WTC11 (cell line): ENCODE measurements at regions not wholly inside any gene's neighbourhood (a gene's known extent, or its start where the extent isn't known, plus 50 kb on each side); places are given as distances from the start of the nearest gene placed in this dataset.

Experiments
- ATAC-seq: fragments of 200-7000 bp; cut with Tn5 transposase; 2 replicates; pipeline ENCODE4 v1.10.0; 2021; ENCODE audit warnings: mild to moderate bottlenecking, moderate library complexity
- CTCF ChIA-PET: fragments of 300-600 bp; sonication (Branson Sonifier 250); formaldehyde crosslinking; loops from one replicate; lab custom pipeline; 2021; ENCODE audit warnings: antibody characterized with exemption; lab: Charles Lee
- POLR2A ChIA-PET: fragments of 350-600 bp; sonication (Branson Sonifier 250); formaldehyde crosslinking; loops from one replicate; lab custom pipeline; 2021; ENCODE audit warnings: antibody characterized with exemption; lab: Charles Lee
- DNase-seq: peaks from one replicate; pipeline ENCODE4 v3.0.0; 2021; ENCODE audit warnings: low spot score
- H3K27ac Mint-ChIP-seq: 2 replicates; pipeline ENCODE4 v1.8.0; 2021; ENCODE audit warnings: mixed read lengths
- H3K27me3 Mint-ChIP-seq: 2 replicates; pipeline ENCODE4 v1.8.0; 2021; ENCODE audit warnings: low read depth, mild to moderate bottlenecking, moderate library complexity, mixed read lengths
- H3K36me3 Mint-ChIP-seq: 2 replicates; pipeline ENCODE4 v1.8.0; 2021; ENCODE audit warnings: mixed read lengths
- H3K4me1 Mint-ChIP-seq: 2 replicates; pipeline ENCODE4 v1.8.0; 2022; ENCODE audit warnings: mixed read lengths
- H3K4me3 Mint-ChIP-seq: 2 replicates; pipeline ENCODE4 v1.8.0; 2021; ENCODE audit warnings: mild to moderate bottlenecking, moderate library complexity, mixed read lengths
- H3K9me3 Mint-ChIP-seq: 2 replicates; pipeline ENCODE4 v1.8.0; 2021; ENCODE audit warnings: mixed read lengths
- EMX1 ChIP-seq: fragments of 250-450 bp; sonication (Bioruptor Pico); IDR thresholded peaks from 2 replicates; pipeline ENCODE4 v1.8.0; 2021; ENCODE audit warnings: mild to moderate bottlenecking
- KAT7 ChIP-seq: sonication (generic); formaldehyde crosslinking; IDR thresholded peaks from 2 replicates; pipeline ENCODE4 v1.8.1; 2023; ENCODE audit warnings: missing genetic modification reagents, mild to moderate bottlenecking, borderline replicate concordance
- MXD4 ChIP-seq: fragments of 250-450 bp; sonication (Bioruptor Pico); IDR thresholded peaks from 2 replicates; pipeline ENCODE4 v1.8.0; 2021; ENCODE audit warnings: mild to moderate bottlenecking, moderate library complexity, borderline replicate concordance
- NFE2L1 ChIP-seq: sonication (generic); formaldehyde crosslinking; IDR thresholded peaks from 2 replicates; pipeline ENCODE4 v1.8.1; 2023; ENCODE audit warnings: missing genetic modification reagents
- NR3C1 ChIP-seq: sonication (generic); formaldehyde crosslinking; conservative IDR thresholded peaks from 2 replicates; pipeline ENCODE4 v1.8.1; 2023; ENCODE audit warnings: low read depth, mild to moderate bottlenecking, missing genetic modification reagents
- SOX15 ChIP-seq: fragments of 250-450 bp; sonication (Bioruptor Pico); IDR thresholded peaks from 2 replicates; pipeline ENCODE4 v1.9.0; 2021; ENCODE audit warnings: mild to moderate bottlenecking
- TCF7 ChIP-seq: sonication (generic); formaldehyde crosslinking; IDR thresholded peaks from 2 replicates; pipeline ENCODE4 v1.8.0; 2022; ENCODE audit warnings: mild to moderate bottlenecking, low read depth, missing genetic modification reagents, moderate library complexity
- TEAD4 ChIP-seq: sonication (generic); formaldehyde crosslinking; IDR thresholded peaks from 2 replicates; pipeline ENCODE4 v1.8.0; 2022; ENCODE audit warnings: mild to moderate bottlenecking, missing genetic modification reagents
- TP53 ChIP-seq: sonication (generic); formaldehyde crosslinking; IDR thresholded peaks from 2 replicates; pipeline ENCODE4 v1.8.1; 2023; ENCODE audit warnings: mild to moderate bottlenecking, missing genetic modification reagents
- ZNF317 ChIP-seq: sonication (generic); formaldehyde crosslinking; IDR thresholded peaks from 2 replicates; pipeline ENCODE4 v1.8.1; 2023; ENCODE audit warnings: low read depth, mild to moderate bottlenecking, moderate library complexity, missing genetic modification reagents, borderline replicate concordance
- ZNF416 ChIP-seq: fragments of 250-450 bp; sonication (Bioruptor Pico); IDR thresholded peaks from 2 replicates; pipeline ENCODE4 v1.9.0; 2021; ENCODE audit warnings: mild to moderate bottlenecking, inconsistent platforms
- ZNF423 ChIP-seq: fragments of 250-450 bp; sonication (Bioruptor Pico); IDR thresholded peaks from 2 replicates; pipeline ENCODE4 v2.1.2; 2022; ENCODE audit warnings: mild to moderate bottlenecking, moderate library complexity
- TF ChIP-seq, protein P1 (sequence below): fragments of 250-450 bp; sonication (Bioruptor Pico); conservative IDR thresholded peaks from 2 replicates; pipeline ENCODE4 v1.9.0; 2021; ENCODE audit warnings: mild to moderate bottlenecking
- TF ChIP-seq, protein P2 (sequence below): sonication (generic); formaldehyde crosslinking; IDR thresholded peaks from 2 replicates; pipeline ENCODE4 v1.8.1; 2022; ENCODE audit warnings: low read depth, mild to moderate bottlenecking, moderate library complexity, missing genetic modification reagents, borderline replicate concordance
- TF ChIP-seq, protein P3 (sequence below): sonication (generic); formaldehyde crosslinking; IDR thresholded peaks from 2 replicates; pipeline ENCODE4 v1.8.0; 2022; ENCODE audit warnings: missing genetic modification reagents
- TF ChIP-seq, protein P4 (sequence below): sonication (generic); formaldehyde crosslinking; conservative IDR thresholded peaks from 2 replicates; pipeline ENCODE4 v1.8.1; 2022; ENCODE audit warnings: mild to moderate bottlenecking, missing genetic modification reagents
- TF ChIP-seq, protein P5 (sequence below): sonication (generic); formaldehyde crosslinking; IDR thresholded peaks from 2 replicates; pipeline ENCODE4 v1.8.1; 2023; ENCODE audit warnings: mild to moderate bottlenecking, missing genetic modification reagents
- TF ChIP-seq, protein P6 (sequence below): sonication (generic); formaldehyde crosslinking; IDR thresholded peaks from 2 replicates; pipeline ENCODE4 v1.8.1; 2023; ENCODE audit warnings: mild to moderate bottlenecking, missing genetic modification reagents, borderline replicate concordance

DNA sequence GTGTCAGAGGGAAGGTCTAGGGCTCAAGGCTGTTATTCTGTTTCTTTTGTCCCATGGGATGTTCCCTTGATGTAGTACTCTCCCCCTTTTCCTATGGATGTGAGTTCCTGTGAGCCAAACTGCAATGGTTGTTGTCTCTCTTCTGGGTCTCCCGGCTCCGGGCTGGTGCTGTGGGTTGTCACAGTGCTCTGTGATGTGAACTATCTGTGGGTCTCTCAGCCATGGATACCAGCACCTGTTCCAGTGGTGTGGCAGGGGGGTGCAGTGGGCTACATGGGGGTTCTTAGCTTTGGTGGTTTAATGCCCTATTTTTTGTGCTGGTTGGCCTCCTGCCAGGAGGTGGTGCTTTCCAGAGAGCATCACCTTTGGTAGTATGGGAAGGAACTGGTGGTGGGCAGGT, 941.1 kb downstream of the KCNA4 start (continued):
- TF ChIP-seq, protein P1, sequence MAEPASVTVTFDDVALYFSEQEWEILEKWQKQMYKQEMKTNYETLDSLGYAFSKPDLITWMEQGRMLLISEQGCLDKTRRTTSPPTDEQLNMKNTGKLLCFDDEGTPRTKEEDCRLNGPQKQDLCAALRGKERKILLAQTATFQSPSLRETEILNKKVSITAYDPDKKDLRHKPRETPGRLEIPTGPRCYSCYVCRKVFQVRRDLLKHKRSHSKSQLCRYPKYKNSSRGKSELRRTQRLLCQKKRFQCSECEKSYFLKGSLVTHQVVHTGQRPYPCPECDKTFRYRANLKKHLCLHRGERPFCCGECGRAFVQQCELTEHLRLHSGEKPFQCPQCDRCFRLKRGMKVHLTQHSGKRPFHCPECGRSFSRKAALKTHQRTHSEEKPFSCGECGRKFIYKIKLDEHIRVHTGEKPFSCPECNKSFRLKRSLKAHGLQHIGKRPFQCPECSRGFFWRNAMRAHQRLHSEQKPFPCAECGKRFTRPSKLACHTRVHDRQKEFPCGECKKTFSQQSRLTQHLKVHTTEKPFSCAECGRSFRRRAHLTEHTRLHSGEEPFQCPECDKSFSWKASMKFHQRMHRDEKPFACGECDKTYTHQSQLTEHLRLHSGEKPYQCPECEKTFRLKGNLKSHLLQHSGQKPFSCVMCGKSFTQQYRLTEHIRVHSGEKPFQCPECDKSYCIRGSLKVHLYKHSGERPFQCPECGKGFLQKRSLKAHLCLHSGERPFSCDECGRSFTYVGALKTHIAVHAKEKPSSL (CRISPR knock-in tag): no peak
- TF ChIP-seq, protein P2, sequence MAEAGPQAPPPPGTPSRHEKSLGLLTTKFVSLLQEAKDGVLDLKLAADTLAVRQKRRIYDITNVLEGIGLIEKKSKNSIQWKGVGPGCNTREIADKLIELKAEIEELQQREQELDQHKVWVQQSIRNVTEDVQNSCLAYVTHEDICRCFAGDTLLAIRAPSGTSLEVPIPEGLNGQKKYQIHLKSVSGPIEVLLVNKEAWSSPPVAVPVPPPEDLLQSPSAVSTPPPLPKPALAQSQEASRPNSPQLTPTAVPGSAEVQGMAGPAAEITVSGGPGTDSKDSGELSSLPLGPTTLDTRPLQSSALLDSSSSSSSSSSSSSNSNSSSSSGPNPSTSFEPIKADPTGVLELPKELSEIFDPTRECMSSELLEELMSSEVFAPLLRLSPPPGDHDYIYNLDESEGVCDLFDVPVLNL: no peak
- no peak for TF ChIP-seq TEAD4
- no peak for TF ChIP-seq SOX15 (CRISPR knock-in tag)
- TF ChIP-seq ZNF423: no peak
- no peak for TF ChIP-seq TCF7
- TF ChIP-seq MXD4 (CRISPR knock-in tag): no peak
- TF ChIP-seq EMX1 (CRISPR knock-in tag): no peak

DNA sequence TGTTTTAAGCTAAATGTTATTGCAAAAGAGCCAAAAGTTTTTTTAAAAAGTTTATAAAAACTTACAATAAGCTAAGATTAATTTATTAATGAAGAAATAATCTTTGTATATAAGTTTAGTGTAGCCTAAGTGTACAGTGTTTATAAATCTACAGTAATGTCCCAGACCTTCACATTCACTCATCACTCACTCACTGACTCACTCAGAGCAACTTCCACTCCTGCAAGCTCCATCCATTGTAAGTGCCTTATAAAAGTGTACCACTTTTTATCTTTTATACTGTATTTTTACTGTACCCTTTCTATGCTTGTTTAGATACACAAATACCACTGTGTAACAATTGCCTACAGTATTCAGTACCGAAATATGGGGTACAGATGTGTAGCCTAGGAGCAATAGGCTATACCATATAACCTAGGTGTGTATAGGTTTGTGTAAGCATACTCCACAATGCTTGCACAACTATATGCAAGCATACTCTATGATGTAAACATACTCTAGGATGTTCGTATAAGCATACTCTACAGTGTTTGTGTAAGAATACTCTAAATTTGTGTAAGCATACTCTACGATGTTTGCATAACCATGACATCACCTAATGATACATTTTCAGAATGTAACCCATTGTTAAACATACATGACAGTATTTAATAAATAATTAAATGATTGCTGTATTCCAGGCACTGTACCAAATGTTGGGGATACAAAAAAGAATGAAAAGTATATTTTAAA, 953.0 kb downstream of the KCNA4 start:
- ChIA-PET POLR2A (no interaction called here), CTCF (no interaction called here)
- DNase-seq (no peak), ATAC-seq (no peak)
- Mint-ChIP-seq H3K36me3 (no peaks in the 10 kb centered on the region), H3K27ac (no peak overlapping the region), H3K4me3 (no peak overlapping the region), H3K9me3 (no peaks in the 10 kb centered on the region), H3K4me1 (no peaks in the 10 kb centered on the region), H3K27me3 (no peaks in the 10 kb centered on the region; the same call in 1 of the 2 replicates)
- TF ChIP-seq, protein P3, sequence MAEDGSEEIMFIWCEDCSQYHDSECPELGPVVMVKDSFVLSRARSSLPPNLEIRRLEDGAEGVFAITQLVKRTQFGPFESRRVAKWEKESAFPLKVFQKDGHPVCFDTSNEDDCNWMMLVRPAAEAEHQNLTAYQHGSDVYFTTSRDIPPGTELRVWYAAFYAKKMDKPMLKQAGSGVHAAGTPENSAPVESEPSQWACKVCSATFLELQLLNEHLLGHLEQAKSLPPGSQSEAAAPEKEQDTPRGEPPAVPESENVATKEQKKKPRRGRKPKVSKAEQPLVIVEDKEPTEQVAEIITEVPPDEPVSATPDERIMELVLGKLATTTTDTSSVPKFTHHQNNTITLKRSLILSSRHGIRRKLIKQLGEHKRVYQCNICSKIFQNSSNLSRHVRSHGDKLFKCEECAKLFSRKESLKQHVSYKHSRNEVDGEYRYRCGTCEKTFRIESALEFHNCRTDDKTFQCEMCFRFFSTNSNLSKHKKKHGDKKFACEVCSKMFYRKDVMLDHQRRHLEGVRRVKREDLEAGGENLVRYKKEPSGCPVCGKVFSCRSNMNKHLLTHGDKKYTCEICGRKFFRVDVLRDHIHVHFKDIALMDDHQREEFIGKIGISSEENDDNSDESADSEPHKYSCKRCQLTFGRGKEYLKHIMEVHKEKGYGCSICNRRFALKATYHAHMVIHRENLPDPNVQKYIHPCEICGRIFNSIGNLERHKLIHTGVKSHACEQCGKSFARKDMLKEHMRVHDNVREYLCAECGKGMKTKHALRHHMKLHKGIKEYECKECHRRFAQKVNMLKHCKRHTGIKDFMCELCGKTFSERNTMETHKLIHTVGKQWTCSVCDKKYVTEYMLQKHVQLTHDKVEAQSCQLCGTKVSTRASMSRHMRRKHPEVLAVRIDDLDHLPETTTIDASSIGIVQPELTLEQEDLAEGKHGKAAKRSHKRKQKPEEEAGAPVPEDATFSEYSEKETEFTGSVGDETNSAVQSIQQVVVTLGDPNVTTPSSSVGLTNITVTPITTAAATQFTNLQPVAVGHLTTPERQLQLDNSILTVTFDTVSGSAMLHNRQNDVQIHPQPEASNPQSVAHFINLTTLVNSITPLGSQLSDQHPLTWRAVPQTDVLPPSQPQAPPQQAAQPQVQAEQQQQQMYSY (CRISPR knock-in tag): no peak
- TF ChIP-seq, protein P4, sequence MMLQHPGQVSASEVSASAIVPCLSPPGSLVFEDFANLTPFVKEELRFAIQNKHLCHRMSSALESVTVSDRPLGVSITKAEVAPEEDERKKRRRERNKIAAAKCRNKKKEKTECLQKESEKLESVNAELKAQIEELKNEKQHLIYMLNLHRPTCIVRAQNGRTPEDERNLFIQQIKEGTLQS: no peak
- TF ChIP-seq, protein P5, sequence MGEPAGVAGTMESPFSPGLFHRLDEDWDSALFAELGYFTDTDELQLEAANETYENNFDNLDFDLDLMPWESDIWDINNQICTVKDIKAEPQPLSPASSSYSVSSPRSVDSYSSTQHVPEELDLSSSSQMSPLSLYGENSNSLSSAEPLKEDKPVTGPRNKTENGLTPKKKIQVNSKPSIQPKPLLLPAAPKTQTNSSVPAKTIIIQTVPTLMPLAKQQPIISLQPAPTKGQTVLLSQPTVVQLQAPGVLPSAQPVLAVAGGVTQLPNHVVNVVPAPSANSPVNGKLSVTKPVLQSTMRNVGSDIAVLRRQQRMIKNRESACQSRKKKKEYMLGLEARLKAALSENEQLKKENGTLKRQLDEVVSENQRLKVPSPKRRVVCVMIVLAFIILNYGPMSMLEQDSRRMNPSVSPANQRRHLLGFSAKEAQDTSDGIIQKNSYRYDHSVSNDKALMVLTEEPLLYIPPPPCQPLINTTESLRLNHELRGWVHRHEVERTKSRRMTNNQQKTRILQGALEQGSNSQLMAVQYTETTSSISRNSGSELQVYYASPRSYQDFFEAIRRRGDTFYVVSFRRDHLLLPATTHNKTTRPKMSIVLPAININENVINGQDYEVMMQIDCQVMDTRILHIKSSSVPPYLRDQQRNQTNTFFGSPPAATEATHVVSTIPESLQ (CRISPR knock-in tag): no peak
- TF ChIP-seq ZNF317 (CRISPR knock-in tag) (no peak), KAT7 (CRISPR knock-in tag) (no peak), ZNF416 (CRISPR knock-in tag) (no peak), NR3C1 (CRISPR knock-in tag) (no peak), TP53 (no peak), NFE2L1 (CRISPR knock-in tag) (no peak), MXD4 (CRISPR knock-in tag) (no peak)
- TF ChIP-seq, protein P6, sequence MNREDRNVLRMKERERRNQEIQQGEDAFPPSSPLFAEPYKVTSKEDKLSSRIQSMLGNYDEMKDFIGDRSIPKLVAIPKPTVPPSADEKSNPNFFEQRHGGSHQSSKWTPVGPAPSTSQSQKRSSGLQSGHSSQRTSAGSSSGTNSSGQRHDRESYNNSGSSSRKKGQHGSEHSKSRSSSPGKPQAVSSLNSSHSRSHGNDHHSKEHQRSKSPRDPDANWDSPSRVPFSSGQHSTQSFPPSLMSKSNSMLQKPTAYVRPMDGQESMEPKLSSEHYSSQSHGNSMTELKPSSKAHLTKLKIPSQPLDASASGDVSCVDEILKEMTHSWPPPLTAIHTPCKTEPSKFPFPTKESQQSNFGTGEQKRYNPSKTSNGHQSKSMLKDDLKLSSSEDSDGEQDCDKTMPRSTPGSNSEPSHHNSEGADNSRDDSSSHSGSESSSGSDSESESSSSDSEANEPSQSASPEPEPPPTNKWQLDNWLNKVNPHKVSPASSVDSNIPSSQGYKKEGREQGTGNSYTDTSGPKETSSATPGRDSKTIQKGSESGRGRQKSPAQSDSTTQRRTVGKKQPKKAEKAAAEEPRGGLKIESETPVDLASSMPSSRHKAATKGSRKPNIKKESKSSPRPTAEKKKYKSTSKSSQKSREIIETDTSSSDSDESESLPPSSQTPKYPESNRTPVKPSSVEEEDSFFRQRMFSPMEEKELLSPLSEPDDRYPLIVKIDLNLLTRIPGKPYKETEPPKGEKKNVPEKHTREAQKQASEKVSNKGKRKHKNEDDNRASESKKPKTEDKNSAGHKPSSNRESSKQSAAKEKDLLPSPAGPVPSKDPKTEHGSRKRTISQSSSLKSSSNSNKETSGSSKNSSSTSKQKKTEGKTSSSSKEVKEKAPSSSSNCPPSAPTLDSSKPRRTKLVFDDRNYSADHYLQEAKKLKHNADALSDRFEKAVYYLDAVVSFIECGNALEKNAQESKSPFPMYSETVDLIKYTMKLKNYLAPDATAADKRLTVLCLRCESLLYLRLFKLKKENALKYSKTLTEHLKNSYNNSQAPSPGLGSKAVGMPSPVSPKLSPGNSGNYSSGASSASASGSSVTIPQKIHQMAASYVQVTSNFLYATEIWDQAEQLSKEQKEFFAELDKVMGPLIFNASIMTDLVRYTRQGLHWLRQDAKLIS (CRISPR knock-in tag): no peak
